Tibial nerve (tissue), 4 donors: ENCODE measurements at regions not wholly inside any gene's neighbourhood (a gene's known extent, or its start where the extent isn't known, plus 50 kb on each side); places are given as distances from the start of the nearest gene placed in this dataset.

Experiments used
- DNase-seq, 2 donors: peaks; one replicate each; pipeline ENCODE4 v3.0.0-alpha.2; 2019; ENCODE audit warnings: low spot score in 2 of 2
- H3K27ac ChIP-seq, 4 donors: fragments of 200-600 bp; sonication (generic) in 3 of 4; one replicate each; pipeline ENCODE4 v1.5.1; 2017 to 2019; ENCODE audit warnings: mild to moderate bottlenecking in 1 of 4
- H3K27me3 ChIP-seq, 2 donors: fragments of 200-600 bp; sonication (generic) in 1 of 2; one replicate each; pipeline versions ENCODE4 v1.5.1 to v1.6.0; 2017 to 2019
- H3K36me3 ChIP-seq, 3 donors: fragments of 200-600 bp; sonication (generic); one replicate each; pipeline ENCODE4 v1.5.1; 2018 to 2019
- H3K4me1 ChIP-seq, 4 donors: fragments of 200-600 bp; sonication (generic) in 3 of 4; one replicate each; pipeline ENCODE4 v1.5.1; 2017 to 2019
- H3K4me3 ChIP-seq, 4 donors: fragments of 200-600 bp; sonication (generic) in 3 of 4; one replicate each; pipeline ENCODE4 v1.5.1; 2017 to 2019; ENCODE audit warnings: mild to moderate bottlenecking in 1 of 4, moderate library complexity in 1 of 4
- H3K9me3 ChIP-seq, 4 donors: fragments of 200-600 bp; sonication (generic) in 3 of 4; one replicate each; pipeline ENCODE4 v1.5.1; 2017 to 2019
- CTCF ChIP-seq, 5 experiments: fragments of 200-600 bp in 3 of 5; fragments of 450-650 bp in 2 of 5; sonication (generic) in 3 of 5; IDR thresholded peaks; one replicate each; pipeline ENCODE4 v1.5.1; 2016 to 2019; ENCODE audit warnings: antibody characterized with exemption in 5 of 5, mild to moderate bottlenecking in 3 of 5, moderate library complexity in 2 of 5
- EP300 ChIP-seq, 2 donors: sonication (generic); formaldehyde crosslinking; IDR thresholded peaks; one replicate each; pipeline ENCODE4 v1.6.1; 2017; ENCODE audit warnings: antibody characterized with exemption in 2 of 2, mild to moderate bottlenecking in 1 of 2
- POLR2A ChIP-seq, 2 donors: fragments of 450-650 bp; IDR thresholded peaks; one replicate each; pipeline ENCODE4 v1.6.1; 2017; ENCODE audit warnings: antibody characterized with exemption in 2 of 2, mild to moderate bottlenecking in 2 of 2, moderate library complexity in 2 of 2
- WGBS, 2 donors: methylation state at CpG; one replicate each; pipeline ENCODE4 v1.1.5; 2018; 5-methylcytosine and 5-hydroxymethylcytosine counted together

GRCh38 chr3:189404024-189404423 lies 227.2 kb upstream of the TP63 start:
- Histone ChIP-seq H3K27me3 (no peaks in the 10 kb centered on the region), H3K27ac (no peak overlapping the region), H3K4me3 (no peak overlapping the region), H3K4me1 (no peaks in the 10 kb centered on the region), H3K36me3 (no peaks in the 10 kb centered on the region), H3K9me3 (no peaks in the 10 kb centered on the region)
- TF ChIP-seq POLR2A (IDR thresholded peaks at IDR 0.05) (no peak), CTCF (IDR thresholded peaks at IDR 0.05) (no peak), EP300 (IDR thresholded peaks at IDR 0.05) (no peak)
- no peak for DNase-seq

GRCh38 chr3:189404797-189405484 lies 226.2 kb upstream of the TP63 start:
- TF ChIP-seq EP300 (IDR thresholded peaks at IDR 0.05) (no peak), CTCF (IDR thresholded peaks at IDR 0.05) (no peak), POLR2A (IDR thresholded peaks at IDR 0.05) (no peak)
- Histone ChIP-seq H3K27ac (no peak overlapping the region), H3K4me1 (no peaks in the 10 kb centered on the region), H3K4me3 (no peak overlapping the region), H3K36me3 (no peaks in the 10 kb centered on the region), H3K9me3 (no peaks in the 10 kb centered on the region), H3K27me3 (no peaks in the 10 kb centered on the region)
- no peak for DNase-seq
- 81 to 87% methylated on average over 3 of the region's 3 CpGs for WGBS, 2 donors

- no peak for TF ChIP-seq POLR2A (IDR thresholded peaks at IDR 0.05)
- no peak for TF ChIP-seq EP300 (IDR thresholded peaks at IDR 0.05)
- no peak for TF ChIP-seq CTCF (IDR thresholded peaks at IDR 0.05)
- no peaks in the 10 kb centered on the region for H3K4me1 ChIP-seq
- no peak overlapping the region for H3K4me3 ChIP-seq
- no peak for DNase-seq
- WGBS, 2 donors = 70 to 86% methylated on average over 1 of the region's 1 CpG
- H3K36me3 ChIP-seq = no peaks in the 10 kb centered on the region
- no peaks in the 10 kb centered on the region for H3K9me3 ChIP-seq
- no peak overlapping the region for H3K27ac ChIP-seq
- no peaks in the 10 kb centered on the region for H3K27me3 ChIP-seq
Measured at GRCh38 chr3:189406148-189406547, 225.0 kb upstream of the TP63 start.

- TF ChIP-seq EP300 (IDR thresholded peaks at IDR 0.05) (no peak), CTCF (IDR thresholded peaks at IDR 0.05) (no peak), POLR2A (IDR thresholded peaks at IDR 0.05) (no peak)
- DNase-seq = no peak
- H3K27ac ChIP-seq = no peak overlapping the region
- no peak overlapping the region for H3K4me3 ChIP-seq
- H3K4me1 ChIP-seq = no peaks in the 10 kb centered on the region
- H3K27me3 ChIP-seq = no peaks in the 10 kb centered on the region
- no peaks in the 10 kb centered on the region for H3K9me3 ChIP-seq
- 81 to 86% methylated on average over 1 of the region's 1 CpG for WGBS, 2 donors
- no peaks in the 10 kb centered on the region for H3K36me3 ChIP-seq
Measured at GRCh38 chr3:189410522-189410921, 220.7 kb upstream of the TP63 start.

GRCh38 chr3:189419038-189419437 lies 212.2 kb upstream of the TP63 start:
- 60 to 76% methylated on average over 3 of the region's 3 CpGs for WGBS, 2 donors
- no peak for DNase-seq
- TF ChIP-seq EP300 (IDR thresholded peaks at IDR 0.05) = no peak
- TF ChIP-seq CTCF (IDR thresholded peaks at IDR 0.05) = no peak
- TF ChIP-seq POLR2A (IDR thresholded peaks at IDR 0.05) = no peak

More at GRCh38 chr3:189419038-189419437, 212.2 kb upstream of the TP63 start:
- Histone ChIP-seq H3K4me1 (no peaks in the 10 kb centered on the region), H3K27ac (no peak overlapping the region), H3K9me3 (no peaks in the 10 kb centered on the region), H3K4me3 (no peak overlapping the region), H3K27me3 (no peaks in the 10 kb centered on the region), H3K36me3 (no peaks in the 10 kb centered on the region)
